ENCODE measurements at regions not wholly inside any gene's neighbourhood (a gene's known extent, or its start where the extent isn't known, plus 50 kb on each side); places are given as distances from the start of the nearest gene placed in this dataset.

- TF ChIP-seq POLR2A (IDR thresholded peaks at IDR 0.05; ENCODE audit: low read length) (no peak), GATA1 (IDR thresholded peaks at IDR 0.05; ENCODE audit: low read depth, low read length) (no peak)
These were observed 231.4 kb downstream of the LRRN1 start for GRCh38 chr3:4030624-4031023.
